H9 (cell line): ENCODE measurements at regions not wholly inside any gene's neighbourhood (a gene's known extent, or its start where the extent isn't known, plus 50 kb on each side); places are given as distances from the start of the nearest gene placed in this dataset.

Experiments
- DNase-seq: peaks from one replicate; pipeline ENCODE4 v3.0.0-alpha.2; 2017
- H2AFZ ChIP-seq: one replicate; pipeline ENCODE4 v1.6.1; 2013; ENCODE audit warnings: mild to moderate bottlenecking, low read length, control low read depth, moderate library complexity
- H2AK5ac ChIP-seq: 2 replicates; pipeline ENCODE4 v1.6.1; 2013; ENCODE audit warnings: low read length, control low read depth, mixed read lengths; ENCODE audit not compliant: insufficient read length
- H2BK120ac ChIP-seq: one replicate; pipeline ENCODE4 v1.6.1; 2013; ENCODE audit warnings: low read depth, mild to moderate bottlenecking, low read length, control low read depth, inconsistent platforms; ENCODE audit not compliant: poor library complexity, severe bottlenecking
- H2BK12ac ChIP-seq: 2 replicates; pipeline ENCODE4 v1.6.1; 2013; ENCODE audit warnings: low read length, control low read depth, mixed read lengths, low read depth; ENCODE audit not compliant: insufficient read length
- H2BK15ac ChIP-seq: 2 replicates; pipeline ENCODE4 v1.6.1; 2013; ENCODE audit warnings: low read depth, low read length, control low read depth
- H2BK20ac ChIP-seq: one replicate; pipeline ENCODE4 v1.6.1; 2013; ENCODE audit warnings: low read depth, mild to moderate bottlenecking, low read length, control low read depth, inconsistent platforms; ENCODE audit not compliant: poor library complexity, severe bottlenecking
- H2BK5ac ChIP-seq: 2 replicates; pipeline ENCODE4 v1.6.1; 2013; ENCODE audit warnings: low read length, control low read depth, mixed read lengths; ENCODE audit not compliant: insufficient read length
- H3K14ac ChIP-seq: 2 replicates; pipeline ENCODE4 v1.6.1; 2013; ENCODE audit warnings: low read length, control low read depth; ENCODE audit not compliant: insufficient read depth
- H3K18ac ChIP-seq: 2 replicates; pipeline ENCODE4 v1.6.1; 2013; ENCODE audit warnings: low read depth, mild to moderate bottlenecking, mixed read lengths, low read length, control low read depth; ENCODE audit not compliant: insufficient read length
- H3K23ac ChIP-seq: 2 replicates; pipeline ENCODE4 v1.6.1; 2013; ENCODE audit warnings: low read length, control low read depth, mixed read lengths, low read depth; ENCODE audit not compliant: insufficient read length
- H3K23me2 ChIP-seq: 2 replicates; pipeline ENCODE4 v1.6.1; 2013; ENCODE audit warnings: low read depth, mild to moderate bottlenecking, mixed read lengths, low read length, control low read depth; ENCODE audit not compliant: insufficient read length, poor library complexity, severe bottlenecking
- H3K27ac ChIP-seq: 2 replicates; pipeline ENCODE4 v1.5.1; 2013; ENCODE audit warnings: low read length, control low read depth, mixed read lengths, low read depth; ENCODE audit not compliant: insufficient read length
- H3K27me3 ChIP-seq: 2 replicates; pipeline ENCODE4 v1.6.1; 2013; ENCODE audit warnings: low read length, control low read depth, inconsistent platforms; ENCODE audit not compliant: insufficient read depth
- H3K4ac ChIP-seq: 2 replicates; pipeline ENCODE4 v1.6.1; 2013; ENCODE audit warnings: low read depth, mild to moderate bottlenecking, control low read depth, inconsistent platforms, low read length, moderate library complexity
- H3K4me1 ChIP-seq: 2 replicates; pipeline ENCODE4 v1.6.1; 2013; ENCODE audit warnings: low read length, control low read depth, inconsistent platforms; ENCODE audit not compliant: insufficient read depth
- H3K4me2 ChIP-seq: 2 replicates; pipeline ENCODE4 v1.6.1; 2013; ENCODE audit warnings: low read length, control low read depth, mixed read lengths; ENCODE audit not compliant: insufficient read length, insufficient read depth
- H3K56ac ChIP-seq: 2 replicates; pipeline ENCODE4 v1.6.1; 2013; ENCODE audit warnings: low read depth, mild to moderate bottlenecking, mixed read lengths, low read length, control low read depth; ENCODE audit not compliant: insufficient read length
- H3K79me1 ChIP-seq: 2 replicates; pipeline ENCODE4 v1.6.1; 2013; ENCODE audit warnings: low read depth, mild to moderate bottlenecking, moderate library complexity, low read length, control low read depth, inconsistent platforms; ENCODE audit not compliant: insufficient read depth, poor library complexity, severe bottlenecking
- H3K79me2 ChIP-seq: 2 replicates; pipeline ENCODE4 v1.6.1; 2013; ENCODE audit warnings: low read length, control low read depth, inconsistent platforms; ENCODE audit not compliant: insufficient read depth
- H3K9ac ChIP-seq: 2 replicates; pipeline ENCODE4 v1.6.1; 2013; ENCODE audit warnings: low read length, control low read depth, mixed read lengths; ENCODE audit not compliant: insufficient read length; ENCODE audit errors: extremely low read depth
- H3K9me3 ChIP-seq: one replicate; pipeline ENCODE4 v1.6.1; 2013; ENCODE audit warnings: low read depth, low read length, inconsistent platforms; ENCODE audit not compliant: control insufficient read depth
- H3T11ph ChIP-seq: one replicate; pipeline ENCODE4 v1.6.1; 2013; ENCODE audit warnings: mild to moderate bottlenecking, low read length, control low read depth, inconsistent platforms
- H4K20me1 ChIP-seq: one replicate; pipeline ENCODE4 v1.6.1; 2013; ENCODE audit not compliant: control insufficient read depth, insufficient read length, insufficient read depth
- H4K5ac ChIP-seq: 2 replicates; pipeline ENCODE4 v1.6.1; 2013; ENCODE audit warnings: low read depth, mild to moderate bottlenecking, mixed read lengths, low read length, control low read depth; ENCODE audit not compliant: insufficient read length
- H4K8ac ChIP-seq: replicated peaks from 2 replicates; pipeline ENCODE4 v1.6.1; 2013; ENCODE audit warnings: low read length, control low read depth, mixed read lengths, low read depth; ENCODE audit not compliant: insufficient read length
- H4K91ac ChIP-seq: 2 replicates; pipeline ENCODE4 v1.6.1; 2013; ENCODE audit warnings: low read depth, mild to moderate bottlenecking, moderate library complexity, mixed read lengths, low read length, control low read depth; ENCODE audit not compliant: insufficient read length
- H3K27ac Mint-ChIP-seq, 3 experiments: 2 replicates in 2 of 3; 3 replicates in 1 of 3; pipeline ENCODE4 v1.8.0; 2020 to 2021; ENCODE audit warnings: mixed read lengths in 3 of 3, mild to moderate bottlenecking in 1 of 3, moderate library complexity in 1 of 3
- H3K27me3 Mint-ChIP-seq: 2 replicates; pipeline ENCODE4 v1.8.0; 2021; ENCODE audit warnings: low read depth, mild to moderate bottlenecking, moderate library complexity, mixed read lengths
- H3K36me3 Mint-ChIP-seq, 3 experiments: 2 replicates in 2 of 3; 3 replicates in 1 of 3; pipeline ENCODE4 v1.8.0; 2020 to 2021; ENCODE audit warnings: low read depth in 3 of 3, mixed read lengths in 3 of 3; ENCODE audit not compliant: insufficient read depth in 1 of 3
- H3K4me1 Mint-ChIP-seq, 2 experiments: 2 replicates each; pipeline ENCODE4 v1.8.0; 2020; ENCODE audit warnings: mixed read lengths in 2 of 2
- H3K4me3 Mint-ChIP-seq, 2 experiments: 2 replicates in 1 of 2; 3 replicates in 1 of 2; pipeline ENCODE4 v1.8.0; 2020 to 2021; ENCODE audit warnings: mild to moderate bottlenecking in 2 of 2, mixed read lengths in 2 of 2, moderate library complexity in 1 of 2
- H3K9me3 Mint-ChIP-seq, 2 experiments: 2 replicates in 1 of 2; 3 replicates in 1 of 2; pipeline ENCODE4 v1.8.0; 2020; ENCODE audit warnings: mild to moderate bottlenecking in 2 of 2, mixed read lengths in 2 of 2, moderate library complexity in 1 of 2
- WGBS: extraction: QIAGEN DNeasy Blood & Tissue Kit; methylation state at CpG from one replicate; pipeline ENCODE4 v1.1.7; 2013; ENCODE audit warnings: missing lambda C conversion rate, low lambda C conversion rate, mixed read lengths; ENCODE audit not compliant: insufficient read length; ENCODE audit errors: extremely low coverage; 5-methylcytosine and 5-hydroxymethylcytosine counted together
- TF ChIP-seq, protein P1 (sequence below): fragments of 200-600 bp; sonication (generic); conservative IDR thresholded peaks from 3 replicates; pipeline ENCODE4 v1.8.0; 2021; ENCODE audit warnings: antibody characterized with exemption, mild to moderate bottlenecking

DNA sequence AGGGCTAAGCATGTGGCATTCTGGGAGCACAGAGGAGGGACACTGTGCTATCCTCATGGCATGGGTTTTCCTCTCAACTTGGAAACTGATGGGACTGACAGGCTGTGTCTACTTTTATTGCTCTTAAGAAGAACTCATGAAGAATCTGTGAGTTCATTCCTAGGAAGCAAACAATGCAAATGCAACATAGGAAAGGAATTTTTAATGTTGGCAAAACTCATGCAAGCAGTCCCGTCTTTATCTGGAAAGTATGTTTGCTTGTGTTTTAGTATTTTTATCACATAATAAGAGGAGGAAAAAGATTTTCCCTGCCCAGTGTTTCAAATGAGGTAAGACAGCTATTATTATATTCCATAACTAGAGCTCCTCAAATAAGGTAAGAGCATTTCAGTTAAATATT, 89.7 kb downstream of the TRIM42 start:
- H3K27ac ChIP-seq = no peak overlapping the region
- no CpG with 5 or more reads among the region's 1 CpG for WGBS
- no peak overlapping the region for H4K91ac ChIP-seq
- H3K27me3 Mint-ChIP-seq = no peaks in the 10 kb centered on the region; the same call in 1 of the 2 replicates
- no peak overlapping the region for H4K8ac ChIP-seq
- H3K27ac Mint-ChIP-seq = no peak overlapping the region
- no peak overlapping the region for H2AFZ ChIP-seq
- H3K79me2 ChIP-seq = no peaks in the 10 kb centered on the region
- H3K18ac ChIP-seq = no peak overlapping the region
- no peak overlapping the region for H2BK5ac ChIP-seq
- H2BK120ac ChIP-seq = no peak overlapping the region
- H2BK15ac ChIP-seq = no peak overlapping the region
- no peak overlapping the region for H3T11ph ChIP-seq
- no peak overlapping the region for H3K4me3 Mint-ChIP-seq
- H2AK5ac ChIP-seq = no peak overlapping the region
- H3K9ac ChIP-seq = no peak overlapping the region
- H3K4me1 ChIP-seq = no peaks in the 10 kb centered on the region
- no peak overlapping the region for H4K5ac ChIP-seq
- H3K56ac ChIP-seq = no peak overlapping the region
- H3K4me2 ChIP-seq = no peak overlapping the region
- H3K9me3 Mint-ChIP-seq = no peaks in the 10 kb centered on the region; a peak in 2 of 5 replicates
- H3K4me1 Mint-ChIP-seq = peaks cover 5 to 8% of the 10 kb centered on the region in 2 experiments; a peak in 3 of 4 replicates
- H3K4ac ChIP-seq = no peak overlapping the region
- no peaks in the 10 kb centered on the region for H3K23me2 ChIP-seq
- no peaks in the 10 kb centered on the region for H3K79me1 ChIP-seq
- DNase-seq = no peak
- no peak overlapping the region for H3K14ac ChIP-seq
- no peak overlapping the region for H3K23ac ChIP-seq
- H2BK20ac ChIP-seq = no peak overlapping the region
- no peaks in the 10 kb centered on the region for H3K9me3 ChIP-seq
- TF ChIP-seq, protein P1, sequence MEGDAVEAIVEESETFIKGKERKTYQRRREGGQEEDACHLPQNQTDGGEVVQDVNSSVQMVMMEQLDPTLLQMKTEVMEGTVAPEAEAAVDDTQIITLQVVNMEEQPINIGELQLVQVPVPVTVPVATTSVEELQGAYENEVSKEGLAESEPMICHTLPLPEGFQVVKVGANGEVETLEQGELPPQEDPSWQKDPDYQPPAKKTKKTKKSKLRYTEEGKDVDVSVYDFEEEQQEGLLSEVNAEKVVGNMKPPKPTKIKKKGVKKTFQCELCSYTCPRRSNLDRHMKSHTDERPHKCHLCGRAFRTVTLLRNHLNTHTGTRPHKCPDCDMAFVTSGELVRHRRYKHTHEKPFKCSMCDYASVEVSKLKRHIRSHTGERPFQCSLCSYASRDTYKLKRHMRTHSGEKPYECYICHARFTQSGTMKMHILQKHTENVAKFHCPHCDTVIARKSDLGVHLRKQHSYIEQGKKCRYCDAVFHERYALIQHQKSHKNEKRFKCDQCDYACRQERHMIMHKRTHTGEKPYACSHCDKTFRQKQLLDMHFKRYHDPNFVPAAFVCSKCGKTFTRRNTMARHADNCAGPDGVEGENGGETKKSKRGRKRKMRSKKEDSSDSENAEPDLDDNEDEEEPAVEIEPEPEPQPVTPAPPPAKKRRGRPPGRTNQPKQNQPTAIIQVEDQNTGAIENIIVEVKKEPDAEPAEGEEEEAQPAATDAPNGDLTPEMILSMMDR = no peak
- H4K20me1 ChIP-seq = no peaks in the 10 kb centered on the region
- no peak overlapping the region for H2BK12ac ChIP-seq
- no peaks in the 10 kb centered on the region for H3K27me3 ChIP-seq
- no peaks in the 10 kb centered on the region for H3K36me3 Mint-ChIP-seq
